GM23338 (cell line): ENCODE measurements at regions not wholly inside any gene's neighbourhood (a gene's known extent, or its start where the extent isn't known, plus 50 kb on each side); places are given as distances from the start of the nearest gene placed in this dataset.

Source experiments
- ATAC-seq: fragments of 200-7000 bp; cut with Tn5 transposase; 3 replicates; pipeline ENCODE4 v1.9.1; 2020
- DNase-seq: peaks from one replicate; pipeline ENCODE4 v3.0.0-alpha.2; 2015; ENCODE audit warnings: low spot score
- H2AFZ ChIP-seq: fragments of 200-600 bp; sonication (generic); 2 replicates; pipeline ENCODE4 v1.8.0; 2016; ENCODE audit warnings: antibody characterized with exemption, mild to moderate bottlenecking, moderate library complexity
- H3F3A ChIP-seq: fragments of 200-600 bp; sonication (generic); replicated peaks from 2 replicates; pipeline ENCODE4 v1.8.0; 2017; ENCODE audit warnings: antibody characterized with exemption, mixed run types, low read depth
- H3K27ac ChIP-seq: fragments of 200-600 bp; sonication (generic); 2 replicates; pipeline ENCODE4 v1.6.1; 2016; ENCODE audit warnings: low read depth
- H3K27me3 ChIP-seq: fragments of 200-600 bp; sonication (generic); 2 replicates; pipeline ENCODE4 v1.8.0; 2016; ENCODE audit warnings: mild to moderate bottlenecking, mixed run types, moderate library complexity; ENCODE audit not compliant: insufficient read depth
- H3K36me3 ChIP-seq: fragments of 200-600 bp; sonication (generic); 2 replicates; pipeline ENCODE4 v1.8.0; 2016; ENCODE audit warnings: mild to moderate bottlenecking; ENCODE audit not compliant: insufficient read depth
- H3K4me1 ChIP-seq: fragments of 200-600 bp; sonication (generic); 2 replicates; pipeline ENCODE4 v1.8.0; 2016; ENCODE audit warnings: mild to moderate bottlenecking, moderate library complexity; ENCODE audit not compliant: insufficient read depth
- H3K4me2 ChIP-seq: fragments of 200-600 bp; sonication (generic); 2 replicates; pipeline ENCODE4 v1.7.1; 2017; ENCODE audit warnings: mixed run types
- H3K4me3 ChIP-seq: fragments of 200-600 bp; sonication (generic); 2 replicates; pipeline ENCODE4 v1.6.1; 2016; ENCODE audit warnings: mixed run types
- H3K79me2 ChIP-seq: fragments of 200-600 bp; sonication (generic); replicated peaks from 2 replicates; pipeline ENCODE4 v1.8.0; 2017; ENCODE audit warnings: mild to moderate bottlenecking; ENCODE audit not compliant: insufficient read depth
- H3K9me2 ChIP-seq: fragments of 200-600 bp; sonication (generic); 2 replicates; pipeline ENCODE4 v1.8.0; 2017; ENCODE audit not compliant: insufficient read depth
- H4K20me1 ChIP-seq: fragments of 200-600 bp; sonication (generic); replicated peaks from 2 replicates; pipeline ENCODE4 v1.8.0; 2017; ENCODE audit warnings: mild to moderate bottlenecking; ENCODE audit not compliant: insufficient read depth
- H3K27ac Mint-ChIP-seq: 2 replicates; pipeline ENCODE4 v1.8.0; 2020; ENCODE audit warnings: inconsistent platforms, mild to moderate bottlenecking, moderate library complexity, mixed read lengths
- H3K27me3 Mint-ChIP-seq: 3 replicates; pipeline ENCODE4 v1.8.0; 2022; ENCODE audit warnings: low read depth, mild to moderate bottlenecking, moderate library complexity, mixed read lengths, inconsistent platforms; ENCODE audit not compliant: insufficient read depth, poor library complexity
- H3K36me3 Mint-ChIP-seq: 3 replicates; pipeline ENCODE4 v1.8.0; 2021; ENCODE audit warnings: low read depth, mild to moderate bottlenecking, inconsistent platforms, moderate library complexity, mixed read lengths
- H3K4me1 Mint-ChIP-seq: 3 replicates; pipeline ENCODE4 v1.8.0; 2020; ENCODE audit warnings: mild to moderate bottlenecking, inconsistent platforms, mixed read lengths
- H3K4me3 Mint-ChIP-seq: 3 replicates; pipeline ENCODE4 v1.8.0; 2021; ENCODE audit warnings: moderate library complexity, mild to moderate bottlenecking, inconsistent platforms, mixed read lengths
- H3K9me3 Mint-ChIP-seq: 3 replicates; pipeline ENCODE4 v1.8.0; 2020; ENCODE audit warnings: moderate library complexity, mild to moderate bottlenecking, inconsistent platforms, mixed read lengths
- CREB1 ChIP-seq: fragments of 250-450 bp; sonication (Bioruptor Pico); IDR thresholded peaks from 2 replicates; pipeline ENCODE4 v1.5.0; 2020; ENCODE audit warnings: low read depth, mild to moderate bottlenecking, moderate library complexity
- CTCF ChIP-seq, 2 experiments: fragments of 200-600 bp in 1 of 2; sonication (generic) in 1 of 2; conservative IDR thresholded peaks; 2 replicates each; pipeline versions ENCODE4 v1.5.1 to v1.6.1; 2016 to 2017; ENCODE audit warnings: antibody characterized with exemption in 2 of 2, low read depth in 2 of 2, mild to moderate bottlenecking in 2 of 2, moderate library complexity in 1 of 2
- ETS1 ChIP-seq: IDR thresholded peaks from 2 replicates; pipeline ENCODE4 v1.6.1; 2016; ENCODE audit warnings: antibody characterized with exemption
- EZH2 ChIP-seq: fragments of 200-600 bp; sonication (generic); IDR thresholded peaks from one replicate; pipeline ENCODE4 v1.8.0; 2017; ENCODE audit warnings: antibody characterized with exemption, mild to moderate bottlenecking, low read depth; ENCODE audit not compliant: unreplicated experiment
- EZH2phosphoT487 ChIP-seq: fragments of 200-600 bp; sonication (generic); IDR thresholded peaks from one replicate; pipeline ENCODE4 v1.8.1; 2018; ENCODE audit warnings: antibody characterized with exemption; ENCODE audit not compliant: unreplicated experiment
- JUNB ChIP-seq: IDR thresholded peaks from one replicate; pipeline ENCODE4 v1.6.1; 2016; ENCODE audit warnings: antibody characterized with exemption; ENCODE audit not compliant: unreplicated experiment
- NANOG ChIP-seq: IDR thresholded peaks from 2 replicates; pipeline ENCODE4 v1.6.1; 2016; ENCODE audit warnings: antibody characterized with exemption, borderline replicate concordance
- POLR2AphosphoS5 ChIP-seq: IDR thresholded peaks from 2 replicates; pipeline ENCODE4 v1.6.1; 2016; ENCODE audit warnings: antibody characterized with exemption, low read depth
- REST ChIP-seq: IDR thresholded peaks from one replicate; pipeline ENCODE4 v1.6.1; 2018; ENCODE audit warnings: antibody characterized with exemption; ENCODE audit not compliant: unreplicated experiment
- STAT1 ChIP-seq: IDR thresholded peaks from one replicate; pipeline ENCODE4 v1.6.1; 2016; ENCODE audit warnings: antibody characterized with exemption; ENCODE audit not compliant: unreplicated experiment
- ZNF114 ChIP-seq: fragments of 250-450 bp; sonication (Bioruptor Pico); IDR thresholded peaks from 2 replicates; pipeline ENCODE4 v1.5.0; 2020; ENCODE audit warnings: mild to moderate bottlenecking, moderate library complexity
- ZNF331 ChIP-seq: fragments of 250-450 bp; sonication (Bioruptor Pico); IDR thresholded peaks from 2 replicates; pipeline ENCODE4 v1.5.0; 2020; ENCODE audit warnings: low read depth, mild to moderate bottlenecking, moderate library complexity
- TF ChIP-seq, protein P1 (sequence below): fragments of 250-450 bp; sonication (Bioruptor Pico); IDR thresholded peaks from 2 replicates; pipeline ENCODE4 v1.5.0; 2020; ENCODE audit warnings: mild to moderate bottlenecking, moderate library complexity

GRCh38 chr22:27255580-27255979 is 546.0 kb downstream of the MN1 start:
- Histone ChIP-seq H3K4me3 (no peak overlapping the region), H3K4me1 (peaks cover 9% of the 10 kb centered on the region), H3K4me2 (no peak overlapping the region), H3K27ac (no peak overlapping the region), H3K36me3 (no peaks in the 10 kb centered on the region), H3K9me2 (no peaks in the 10 kb centered on the region), H3F3A (no peaks in the 10 kb centered on the region), H4K20me1 (no peaks in the 10 kb centered on the region), H2AFZ (no peak overlapping the region), H3K27me3 (no peaks in the 10 kb centered on the region), H3K79me2 (no peaks in the 10 kb centered on the region)
- H3K9me3 Mint-ChIP-seq, result peaks cover 17% of the 10 kb centered on the region
- peaks cover 12% of the 10 kb centered on the region for H3K4me1 Mint-ChIP-seq
- ATAC-seq (no peak), DNase-seq (no peak)
- no peak overlapping the region for H3K27ac Mint-ChIP-seq
- no peak for TF ChIP-seq NANOG
- no peak for TF ChIP-seq ZNF114 (CRISPR knock-in tag)
- TF ChIP-seq ETS1, result no peak
- no peak for TF ChIP-seq ZNF331
- TF ChIP-seq EZH2phosphoT487, result no peak
- TF ChIP-seq EZH2, result no peak
- no peak for TF ChIP-seq JUNB
- TF ChIP-seq CREB1, result no peak
- TF ChIP-seq, protein P1, sequence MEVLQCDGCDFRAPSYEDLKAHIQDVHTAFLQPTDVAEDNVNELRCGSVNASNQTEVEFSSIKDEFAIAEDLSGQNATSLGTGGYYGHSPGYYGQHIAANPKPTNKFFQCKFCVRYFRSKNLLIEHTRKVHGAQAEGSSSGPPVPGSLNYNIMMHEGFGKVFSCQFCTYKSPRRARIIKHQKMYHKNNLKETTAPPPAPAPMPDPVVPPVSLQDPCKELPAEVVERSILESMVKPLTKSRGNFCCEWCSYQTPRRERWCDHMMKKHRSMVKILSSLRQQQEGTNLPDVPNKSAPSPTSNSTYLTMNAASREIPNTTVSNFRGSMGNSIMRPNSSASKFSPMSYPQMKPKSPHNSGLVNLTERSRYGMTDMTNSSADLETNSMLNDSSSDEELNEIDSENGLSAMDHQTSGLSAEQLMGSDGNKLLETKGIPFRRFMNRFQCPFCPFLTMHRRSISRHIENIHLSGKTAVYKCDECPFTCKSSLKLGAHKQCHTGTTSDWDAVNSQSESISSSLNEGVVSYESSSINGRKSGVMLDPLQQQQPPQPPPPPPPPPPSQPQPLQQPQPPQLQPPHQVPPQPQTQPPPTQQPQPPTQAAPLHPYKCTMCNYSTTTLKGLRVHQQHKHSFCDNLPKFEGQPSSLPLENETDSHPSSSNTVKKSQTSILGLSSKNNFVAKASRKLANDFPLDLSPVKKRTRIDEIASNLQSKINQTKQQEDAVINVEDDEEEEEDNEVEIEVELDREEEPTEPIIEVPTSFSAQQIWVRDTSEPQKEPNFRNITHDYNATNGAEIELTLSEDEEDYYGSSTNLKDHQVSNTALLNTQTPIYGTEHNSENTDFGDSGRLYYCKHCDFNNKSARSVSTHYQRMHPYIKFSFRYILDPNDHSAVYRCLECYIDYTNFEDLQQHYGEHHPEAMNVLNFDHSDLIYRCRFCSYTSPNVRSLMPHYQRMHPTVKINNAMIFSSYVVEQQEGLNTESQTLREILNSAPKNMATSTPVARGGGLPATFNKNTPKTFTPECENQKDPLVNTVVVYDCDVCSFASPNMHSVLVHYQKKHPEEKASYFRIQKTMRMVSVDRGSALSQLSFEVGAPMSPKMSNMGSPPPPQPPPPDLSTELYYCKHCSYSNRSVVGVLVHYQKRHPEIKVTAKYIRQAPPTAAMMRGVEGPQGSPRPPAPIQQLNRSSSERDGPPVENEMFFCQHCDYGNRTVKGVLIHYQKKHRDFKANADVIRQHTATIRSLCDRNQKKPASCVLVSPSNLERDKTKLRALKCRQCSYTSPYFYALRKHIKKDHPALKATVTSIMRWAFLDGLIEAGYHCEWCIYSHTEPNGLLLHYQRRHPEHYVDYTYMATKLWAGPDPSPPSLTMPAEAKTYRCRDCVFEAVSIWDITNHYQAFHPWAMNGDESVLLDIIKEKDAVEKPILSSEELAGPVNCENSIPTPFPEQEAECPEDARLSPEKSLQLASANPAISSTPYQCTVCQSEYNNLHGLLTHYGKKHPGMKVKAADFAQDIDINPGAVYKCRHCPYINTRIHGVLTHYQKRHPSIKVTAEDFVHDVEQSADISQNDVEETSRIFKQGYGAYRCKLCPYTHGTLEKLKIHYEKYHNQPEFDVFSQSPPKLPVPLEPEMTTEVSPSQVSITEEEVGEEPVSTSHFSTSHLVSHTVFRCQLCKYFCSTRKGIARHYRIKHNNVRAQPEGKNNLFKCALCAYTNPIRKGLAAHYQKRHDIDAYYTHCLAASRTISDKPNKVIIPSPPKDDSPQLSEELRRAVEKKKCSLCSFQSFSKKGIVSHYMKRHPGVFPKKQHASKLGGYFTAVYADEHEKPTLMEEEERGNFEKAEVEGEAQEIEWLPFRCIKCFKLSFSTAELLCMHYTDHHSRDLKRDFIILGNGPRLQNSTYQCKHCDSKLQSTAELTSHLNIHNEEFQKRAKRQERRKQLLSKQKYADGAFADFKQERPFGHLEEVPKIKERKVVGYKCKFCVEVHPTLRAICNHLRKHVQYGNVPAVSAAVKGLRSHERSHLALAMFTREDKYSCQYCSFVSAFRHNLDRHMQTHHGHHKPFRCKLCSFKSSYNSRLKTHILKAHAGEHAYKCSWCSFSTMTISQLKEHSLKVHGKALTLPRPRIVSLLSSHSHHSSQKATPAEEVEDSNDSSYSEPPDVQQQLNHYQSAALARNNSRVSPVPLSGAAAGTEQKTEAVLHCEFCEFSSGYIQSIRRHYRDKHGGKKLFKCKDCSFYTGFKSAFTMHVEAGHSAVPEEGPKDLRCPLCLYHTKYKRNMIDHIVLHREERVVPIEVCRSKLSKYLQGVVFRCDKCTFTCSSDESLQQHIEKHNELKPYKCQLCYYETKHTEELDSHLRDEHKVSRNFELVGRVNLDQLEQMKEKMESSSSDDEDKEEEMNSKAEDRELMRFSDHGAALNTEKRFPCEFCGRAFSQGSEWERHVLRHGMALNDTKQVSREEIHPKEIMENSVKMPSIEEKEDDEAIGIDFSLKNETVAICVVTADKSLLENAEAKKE (CRISPR knock-in tag), result no peak
- TF ChIP-seq REST, result no peak
- TF ChIP-seq CTCF (conservative IDR thresholded peaks at IDR 0.05; ENCODE audit: low read depth in 2 of 2), result no peak
- no peak for TF ChIP-seq STAT1
- TF ChIP-seq POLR2AphosphoS5, result no peak
- peaks cover 3% of the 10 kb centered on the region for H3K27me3 Mint-ChIP-seq
- no peak overlapping the region for H3K4me3 Mint-ChIP-seq
- H3K36me3 Mint-ChIP-seq, result peaks cover 8% of the 10 kb centered on the region
